ENCODE measurements at regions not wholly inside any gene's neighbourhood (a gene's known extent, or its start where the extent isn't known, plus 50 kb on each side); places are given as distances from the start of the nearest gene placed in this dataset.
"Not testable (repeated sequence)": the region's sequence is repeated elsewhere in the genome, so short reads cannot be mapped to it uniquely, and the experiment has no call there.

GRCh38 chr10:2575460-2575859, 491.9 kb upstream of the PFKP start:
- no peak for DNase-seq (ENCODE audit: low read depth in 2 of 2, low spot score in 1 of 2)

- DNase-seq (ENCODE audit: low read depth in 2 of 2, low spot score in 1 of 2) = no peak
Observed at GRCh38 chr10:2572611-2573010, 494.7 kb upstream of the PFKP start.

GRCh38 chr10:2556883-2557282, 510.5 kb upstream of the PFKP start:
- no peak for DNase-seq (ENCODE audit: low read depth in 2 of 2, low spot score in 1 of 2)

- DNase-seq (ENCODE audit: low read depth in 2 of 2, low spot score in 1 of 2) = no peak
Observed at GRCh38 chr10:2548071-2548470, 519.3 kb upstream of the PFKP start.

- no peak for DNase-seq (ENCODE audit: low read depth in 2 of 2, low spot score in 1 of 2)
Observed at GRCh38 chr10:2547606-2548005, 519.7 kb upstream of the PFKP start.

GRCh38 chr10:2546894-2547293, 520.5 kb upstream of the PFKP start:
- DNase-seq (ENCODE audit: low read depth in 2 of 2, low spot score in 1 of 2) = not testable (repeated sequence)

GRCh38 chr10:2543974-2544373, 523.4 kb upstream of the PFKP start:
- no peak for DNase-seq (ENCODE audit: low read depth in 2 of 2, low spot score in 1 of 2)

GRCh38 chr10:2543142-2543886, 524.0 kb upstream of the PFKP start:
- no peak for DNase-seq (ENCODE audit: low read depth in 2 of 2, low spot score in 1 of 2)

GRCh38 chr10:2541176-2541575, 526.2 kb upstream of the PFKP start:
- no peak for DNase-seq (ENCODE audit: low read depth in 2 of 2, low spot score in 1 of 2)

GRCh38 chr10:2529945-2530344, 537.4 kb upstream of the PFKP start:
- no peak for DNase-seq (ENCODE audit: low read depth in 2 of 2, low spot score in 1 of 2)

GRCh38 chr10:2525781-2526180, 541.6 kb upstream of the PFKP start:
- DNase-seq (ENCODE audit: low read depth in 2 of 2, low spot score in 1 of 2) = no peak

GRCh38 chr10:2519139-2519538, 548.2 kb upstream of the PFKP start:
- no peak for DNase-seq (ENCODE audit: low read depth in 2 of 2, low spot score in 1 of 2)

GRCh38 chr10:2509081-2509531, 558.2 kb upstream of the PFKP start:
- DNase-seq (ENCODE audit: low read depth in 2 of 2, low spot score in 1 of 2) = no peak

GRCh38 chr10:2501366-2501940, 565.9 kb upstream of the PFKP start:
- DNase-seq (ENCODE audit: low read depth in 2 of 2, low spot score in 1 of 2) = not testable (repeated sequence)

- DNase-seq (ENCODE audit: low read depth in 2 of 2, low spot score in 1 of 2) = no peak
Observed at GRCh38 chr10:2494399-2494798, 572.9 kb upstream of the PFKP start.

GRCh38 chr10:2488446-2489005, 578.8 kb upstream of the PFKP start:
- no peak for DNase-seq (ENCODE audit: low read depth in 2 of 2, low spot score in 1 of 2)

GRCh38 chr10:2487921-2488320, 579.4 kb upstream of the PFKP start:
- no peak for DNase-seq (ENCODE audit: low read depth in 2 of 2, low spot score in 1 of 2)

GRCh38 chr10:2478656-2479055, 588.7 kb upstream of the PFKP start:
- no peak for DNase-seq (ENCODE audit: low read depth in 2 of 2, low spot score in 1 of 2)

GRCh38 chr10:2476812-2477553, 590.4 kb upstream of the PFKP start:
- no peak for DNase-seq (ENCODE audit: low read depth in 2 of 2, low spot score in 1 of 2)

GRCh38 chr10:2476218-2476811, 591.0 kb upstream of the PFKP start:
- no peak for DNase-seq (ENCODE audit: low read depth in 2 of 2, low spot score in 1 of 2)

GRCh38 chr10:2475711-2476217, 591.6 kb upstream of the PFKP start:
- DNase-seq (ENCODE audit: low read depth in 2 of 2, low spot score in 1 of 2) = no peak
